ENCODE measurements at regions not wholly inside any gene's neighbourhood (a gene's known extent, or its start where the extent isn't known, plus 50 kb on each side); places are given as distances from the start of the nearest gene placed in this dataset.
"Not testable (repeated sequence)": the region's sequence is repeated elsewhere in the genome, so short reads cannot be mapped to it uniquely, and the experiment has no call there.

GRCh38 chr2:122244598-122245229 lies 489.3 kb downstream of the TSN start:
- no peak for DNase-seq

- DNase-seq: no peak
Measured at GRCh38 chr2:122249673-122250072, 494.2 kb downstream of the TSN start.

- DNase-seq: no peak
Measured at GRCh38 chr2:122251158-122251557, 495.7 kb downstream of the TSN start.

GRCh38 chr2:122251566-122251965 lies 496.1 kb downstream of the TSN start:
- no peak for DNase-seq

- no peak for DNase-seq
Measured at GRCh38 chr2:122255924-122256323, 500.5 kb downstream of the TSN start.

- DNase-seq: no peak
Measured at GRCh38 chr2:122261911-122262310, 506.5 kb downstream of the TSN start.

GRCh38 chr2:122263746-122264145 lies 508.3 kb downstream of the TSN start:
- no peak for DNase-seq

- no peak for DNase-seq
Measured at GRCh38 chr2:122266636-122267035, 511.2 kb downstream of the TSN start.

GRCh38 chr2:122267947-122268346 lies 512.5 kb downstream of the TSN start:
- no peak for DNase-seq

- no peak for DNase-seq
Measured at GRCh38 chr2:122273785-122274419, 518.5 kb downstream of the TSN start.

- DNase-seq: no peak
Measured at GRCh38 chr2:122277956-122278355, 522.5 kb downstream of the TSN start.

GRCh38 chr2:122300758-122301157 lies 545.3 kb downstream of the TSN start:
- no peak for DNase-seq

- no peak for DNase-seq
Measured at GRCh38 chr2:122307763-122308162, 552.3 kb downstream of the TSN start.

GRCh38 chr2:122315306-122315705 lies 559.9 kb downstream of the TSN start:
- no peak for DNase-seq

- no peak for DNase-seq
Measured at GRCh38 chr2:122319539-122320132, 564.2 kb downstream of the TSN start.

GRCh38 chr2:122322815-122323214 lies 567.4 kb downstream of the TSN start:
- DNase-seq: no peak

GRCh38 chr2:122323927-122324326 lies 568.5 kb downstream of the TSN start:
- DNase-seq: no peak

GRCh38 chr2:122326471-122326870 lies 571.0 kb downstream of the TSN start:
- DNase-seq: no peak

- DNase-seq: no peak
Measured at GRCh38 chr2:122328816-122329215, 573.4 kb downstream of the TSN start.

- no peak for DNase-seq
Measured at GRCh38 chr2:122329278-122329677, 573.8 kb downstream of the TSN start.

GRCh38 chr2:122333932-122334331 lies 578.5 kb downstream of the TSN start:
- no peak for DNase-seq

- no peak for DNase-seq
Measured at GRCh38 chr2:122338000-122338399, 582.5 kb downstream of the TSN start.

- DNase-seq: no peak
Measured at GRCh38 chr2:122340246-122340645, 584.8 kb downstream of the TSN start.

GRCh38 chr2:122341007-122341406 lies 585.6 kb downstream of the TSN start:
- no peak for DNase-seq

- not testable (repeated sequence) for DNase-seq
Measured at GRCh38 chr2:122352151-122352550, 596.7 kb downstream of the TSN start.

Data from DMS79 (cell line).